Effector memory CD8-positive, alpha-beta T cell (primary cell): ENCODE measurements at regions not wholly inside any gene's neighbourhood (a gene's known extent, or its start where the extent isn't known, plus 50 kb on each side); places are given as distances from the start of the nearest gene placed in this dataset.

Experiments used
- ATAC-seq: fragments of 150-1000 bp; cut with Tn5 transposase; replicated peaks from 2 replicates; pipeline ENCODE4 v1.10.0; 2021; ENCODE audit warnings: mild to moderate bottlenecking, moderate library complexity
- DNase-seq, 3 experiments: peaks; one replicate each; pipeline ENCODE4 v3.0.0; 2021
- H3K27ac Mint-ChIP-seq, 2 donors: one replicate each; pipeline ENCODE4 v1.8.0; 2022; ENCODE audit warnings: mild to moderate bottlenecking in 2 of 2, mixed read lengths in 2 of 2, moderate library complexity in 2 of 2
- H3K27me3 Mint-ChIP-seq, 2 donors: one replicate each; pipeline ENCODE4 v1.8.0; 2022; ENCODE audit warnings: mixed read lengths in 2 of 2
- H3K36me3 Mint-ChIP-seq: one replicate; pipeline ENCODE4 v1.8.0; 2022; ENCODE audit warnings: mild to moderate bottlenecking, moderate library complexity, mixed read lengths; ENCODE audit not compliant: insufficient read depth
- H3K4me1 Mint-ChIP-seq, 2 donors: one replicate each; pipeline ENCODE4 v1.8.0; 2022; ENCODE audit warnings: low read depth in 2 of 2, mixed read lengths in 2 of 2
- H3K4me3 Mint-ChIP-seq, 2 donors: one replicate each; pipeline ENCODE4 v1.8.0; 2022; ENCODE audit warnings: mild to moderate bottlenecking in 2 of 2, mixed read lengths in 2 of 2, moderate library complexity in 2 of 2
- H3K9me3 Mint-ChIP-seq, 2 donors: one replicate each; pipeline ENCODE4 v1.8.0; 2022; ENCODE audit warnings: mixed read lengths in 2 of 2

- no peak overlapping the region for H3K4me3 Mint-ChIP-seq
- H3K36me3 Mint-ChIP-seq = no peaks in the 10 kb centered on the region
- H3K4me1 Mint-ChIP-seq = no peaks in the 10 kb centered on the region
- H3K27me3 Mint-ChIP-seq = no peaks in the 10 kb centered on the region
- H3K27ac Mint-ChIP-seq = no peak overlapping the region
- ATAC-seq (no peak), DNase-seq (no peak)
- H3K9me3 Mint-ChIP-seq = peaks cover 0 to 9% of the 10 kb centered on the region in 2 donors
Observed at GRCh38 chr20:16885746-16886145, 137.6 kb downstream of the OTOR start.

- ATAC-seq (no peak), DNase-seq (no peak)
- H3K4me3 Mint-ChIP-seq = no peak overlapping the region
- H3K36me3 Mint-ChIP-seq = no peaks in the 10 kb centered on the region
- no peaks in the 10 kb centered on the region for H3K4me1 Mint-ChIP-seq
- H3K9me3 Mint-ChIP-seq = no peaks in the 10 kb centered on the region
- no peak overlapping the region for H3K27ac Mint-ChIP-seq
- no peaks in the 10 kb centered on the region for H3K27me3 Mint-ChIP-seq
Observed at GRCh38 chr20:16898433-16898832, 150.3 kb downstream of the OTOR start.

- no peak for DNase-seq
- Mint-ChIP-seq H3K27ac (no peak overlapping the region), H3K27me3 (no peaks in the 10 kb centered on the region), H3K4me3 (no peak overlapping the region), H3K36me3 (no peaks in the 10 kb centered on the region), H3K9me3 (peaks cover 0 to 2% of the 10 kb centered on the region in 2 donors), H3K4me1 (no peaks in the 10 kb centered on the region)
- ATAC-seq = no peak
Observed at GRCh38 chr20:16902662-16903061, 154.5 kb downstream of the OTOR start.

- H3K4me1 Mint-ChIP-seq = no peaks in the 10 kb centered on the region
- H3K4me3 Mint-ChIP-seq = no peak overlapping the region
- no peaks in the 10 kb centered on the region for H3K36me3 Mint-ChIP-seq
- H3K9me3 Mint-ChIP-seq = peaks cover 0 to 6% of the 10 kb centered on the region in 2 donors
- H3K27me3 Mint-ChIP-seq = no peaks in the 10 kb centered on the region
- no peak overlapping the region for H3K27ac Mint-ChIP-seq
- ATAC-seq = no peak
- no peak for DNase-seq
Observed at GRCh38 chr20:16904751-16905150, 156.6 kb downstream of the OTOR start.

GRCh38 chr20:16914277-16914676 is 166.1 kb downstream of the OTOR start:
- peaks cover 6 to 7% of the 10 kb centered on the region in 2 donors for H3K9me3 Mint-ChIP-seq
- DNase-seq (no peak), ATAC-seq (no peak)
- H3K4me3 Mint-ChIP-seq = no peak overlapping the region
- no peaks in the 10 kb centered on the region for H3K27me3 Mint-ChIP-seq
- no peaks in the 10 kb centered on the region for H3K36me3 Mint-ChIP-seq
- H3K4me1 Mint-ChIP-seq = no peaks in the 10 kb centered on the region
- H3K27ac Mint-ChIP-seq = no peak overlapping the region

- no peaks in the 10 kb centered on the region for H3K36me3 Mint-ChIP-seq
- ATAC-seq (no peak), DNase-seq (no peak)
- no peak overlapping the region for H3K27ac Mint-ChIP-seq
- H3K9me3 Mint-ChIP-seq = peaks cover 0 to 7% of the 10 kb centered on the region in 2 donors
- no peak overlapping the region for H3K4me3 Mint-ChIP-seq
- H3K27me3 Mint-ChIP-seq = no peaks in the 10 kb centered on the region
- H3K4me1 Mint-ChIP-seq = no peaks in the 10 kb centered on the region
Observed at GRCh38 chr20:16916165-16916564, 168.0 kb downstream of the OTOR start.

- Mint-ChIP-seq H3K4me1 (no peaks in the 10 kb centered on the region), H3K27ac (no peak overlapping the region), H3K36me3 (no peaks in the 10 kb centered on the region), H3K4me3 (no peak overlapping the region), H3K9me3 (no peaks in the 10 kb centered on the region), H3K27me3 (no peaks in the 10 kb centered on the region)
- no peak for ATAC-seq
- DNase-seq = no peak
Observed at GRCh38 chr20:16917636-16918035, 169.5 kb downstream of the OTOR start.

- Mint-ChIP-seq H3K27me3 (no peaks in the 10 kb centered on the region), H3K9me3 (no peaks in the 10 kb centered on the region), H3K4me3 (no peak overlapping the region), H3K27ac (no peak overlapping the region), H3K36me3 (no peaks in the 10 kb centered on the region), H3K4me1 (no peaks in the 10 kb centered on the region)
- DNase-seq (no peak), ATAC-seq (no peak)
Observed at GRCh38 chr20:16918366-16918765, 170.2 kb downstream of the OTOR start.

GRCh38 chr20:16919841-16920240 is 171.7 kb downstream of the OTOR start:
- H3K27me3 Mint-ChIP-seq = no peaks in the 10 kb centered on the region
- ATAC-seq (no peak), DNase-seq (no peak)
- no peaks in the 10 kb centered on the region for H3K36me3 Mint-ChIP-seq
- H3K4me3 Mint-ChIP-seq = no peak overlapping the region
- no peaks in the 10 kb centered on the region for H3K4me1 Mint-ChIP-seq
- peaks cover 0 to 4% of the 10 kb centered on the region in 2 donors for H3K9me3 Mint-ChIP-seq
- H3K27ac Mint-ChIP-seq = no peak overlapping the region

GRCh38 chr20:16922834-16923233 is 174.7 kb downstream of the OTOR start:
- peaks cover 0 to 4% of the 10 kb centered on the region in 2 donors for H3K9me3 Mint-ChIP-seq
- H3K4me3 Mint-ChIP-seq = no peak overlapping the region
- H3K27me3 Mint-ChIP-seq = no peaks in the 10 kb centered on the region
- ATAC-seq (no peak), DNase-seq (no peak)
- H3K27ac Mint-ChIP-seq = no peak overlapping the region
- H3K4me1 Mint-ChIP-seq = no peaks in the 10 kb centered on the region
- no peaks in the 10 kb centered on the region for H3K36me3 Mint-ChIP-seq

GRCh38 chr20:16926626-16927430 is 178.7 kb downstream of the OTOR start:
- no peak overlapping the region for H3K4me3 Mint-ChIP-seq
- H3K9me3 Mint-ChIP-seq = peaks cover 7 to 9% of the 10 kb centered on the region in 2 donors

GRCh38 chr20:16929756-16930155 is 181.6 kb downstream of the OTOR start:
- DNase-seq (no peak), ATAC-seq (no peak)
- peaks cover 6 to 7% of the 10 kb centered on the region in 2 donors for H3K9me3 Mint-ChIP-seq
- H3K4me3 Mint-ChIP-seq = no peak overlapping the region
- H3K36me3 Mint-ChIP-seq = no peaks in the 10 kb centered on the region
- H3K27ac Mint-ChIP-seq = no peak overlapping the region
- no peaks in the 10 kb centered on the region for H3K4me1 Mint-ChIP-seq
- no peaks in the 10 kb centered on the region for H3K27me3 Mint-ChIP-seq

More at GRCh38 chr20:16926626-16927430, 178.7 kb downstream of the OTOR start:
- H3K27me3 Mint-ChIP-seq = no peaks in the 10 kb centered on the region
- DNase-seq = no peak
- ATAC-seq = no peak
- no peaks in the 10 kb centered on the region for H3K4me1 Mint-ChIP-seq
- no peak overlapping the region for H3K27ac Mint-ChIP-seq
- no peaks in the 10 kb centered on the region for H3K36me3 Mint-ChIP-seq

- no peaks in the 10 kb centered on the region for H3K36me3 Mint-ChIP-seq
- no peaks in the 10 kb centered on the region for H3K27me3 Mint-ChIP-seq
- H3K4me1 Mint-ChIP-seq = no peaks in the 10 kb centered on the region
- DNase-seq (no peak), ATAC-seq (no peak)
- no peak overlapping the region for H3K27ac Mint-ChIP-seq
- H3K4me3 Mint-ChIP-seq = no peak overlapping the region
- H3K9me3 Mint-ChIP-seq = peaks cover 5 to 7% of the 10 kb centered on the region in 2 donors
Observed at GRCh38 chr20:16930656-16931055, 182.5 kb downstream of the OTOR start.

- Mint-ChIP-seq H3K9me3 (peaks cover 0 to 1% of the 10 kb centered on the region in 2 donors), H3K4me3 (no peak overlapping the region), H3K27me3 (no peaks in the 10 kb centered on the region), H3K36me3 (no peaks in the 10 kb centered on the region), H3K27ac (no peak overlapping the region), H3K4me1 (no peaks in the 10 kb centered on the region)
- ATAC-seq = no peak
- no peak for DNase-seq
Observed at GRCh38 chr20:16939051-16939450, 190.9 kb downstream of the OTOR start.
